HEK293 (cell line): ENCODE measurements at regions not wholly inside any gene's neighbourhood (a gene's known extent, or its start where the extent isn't known, plus 50 kb on each side); places are given as distances from the start of the nearest gene placed in this dataset.

Source experiments
- CTCF ChIA-PET: fragments of 350-600 bp; formaldehyde crosslinking; extraction: SDS; loops from one replicate; lab custom pipeline; 2021; ENCODE audit warnings: antibody characterized with exemption; lab: Yijun Ruan, JAX
- POLR2A ChIA-PET: fragments of 300-600 bp; formaldehyde crosslinking; extraction: SDS; loops from one replicate; lab custom pipeline; 2020; ENCODE audit warnings: antibody characterized with exemption, inconsistent platforms; lab: Yijun Ruan, JAX
- H3K27ac ChIP-seq: fragments of 200-500 bp; sonication (Bioruptor generic); 2 replicates; pipeline ENCODE4 v1.5.1; 2014; ENCODE audit warnings: low read depth, low read length, control low read depth, inconsistent platforms; ENCODE audit errors: extremely low read depth
- H3K36me3 ChIP-seq, 2 experiments: fragments of 200-500 bp in 1 of 2; sonication (Bioruptor generic) in 1 of 2; 1 replicate in 1 of 2; 2 replicates in 1 of 2; pipeline ENCODE4 v1.5.1; 2014 to 2017; ENCODE audit warnings: inconsistent platforms in 2 of 2, low read length in 2 of 2; ENCODE audit not compliant: control insufficient read depth in 2 of 2, insufficient read depth in 1 of 2
- H3K4me1 ChIP-seq: fragments of 200-500 bp; sonication (Bioruptor generic); 2 replicates; pipeline ENCODE4 v1.5.1; 2014; ENCODE audit warnings: mild to moderate bottlenecking, low read length, inconsistent platforms; ENCODE audit not compliant: control insufficient read depth, insufficient read depth
- H3K4me3 ChIP-seq: 2 replicates; pipeline ENCODE4 v1.5.1; 2011; ENCODE audit warnings: low read depth, mild to moderate bottlenecking, control low read depth, low read length, moderate library complexity
- H3K9me3 ChIP-seq: fragments of 200-500 bp; sonication (Bioruptor generic); 2 replicates; pipeline ENCODE4 v1.5.1; 2014; ENCODE audit warnings: low read depth, low read length, inconsistent platforms; ENCODE audit not compliant: control insufficient read depth, insufficient read depth
- BCL11B ChIP-seq: fragments of 450-650 bp; formaldehyde crosslinking; IDR thresholded peaks from 2 replicates; pipeline ENCODE4 v1.5.1; 2016; ENCODE audit warnings: low read depth, missing biosample characterization, missing genetic modification characterization
- GLI4 ChIP-seq: fragments of 450-650 bp; formaldehyde crosslinking; IDR thresholded peaks from 2 replicates; pipeline ENCODE4 v1.5.1; 2016; ENCODE audit warnings: missing biosample characterization, missing genetic modification characterization
- OVOL3 ChIP-seq: fragments of 450-650 bp; formaldehyde crosslinking; IDR thresholded peaks from 2 replicates; pipeline ENCODE4 v1.5.1; 2016; ENCODE audit warnings: missing biosample characterization, missing genetic modification characterization
- RBAK ChIP-seq: fragments of 450-650 bp; formaldehyde crosslinking; IDR thresholded peaks from 2 replicates; pipeline ENCODE4 v1.5.1; 2016; ENCODE audit warnings: missing biosample characterization, missing genetic modification characterization
- TCF7L2 ChIP-seq: IDR thresholded peaks from 2 replicates; pipeline ENCODE4 v1.6.1; 2011; ENCODE audit warnings: low read depth, mild to moderate bottlenecking, inconsistent platforms, low read length, moderate library complexity, borderline replicate concordance
- ZNF184 ChIP-seq: fragments of 450-650 bp; IDR thresholded peaks from 2 replicates; pipeline ENCODE4 v1.5.1; 2018; ENCODE audit warnings: missing biosample characterization, mild to moderate bottlenecking, missing genetic modification characterization
- ZNF366 ChIP-seq: fragments of 450-650 bp; formaldehyde crosslinking; conservative IDR thresholded peaks from 2 replicates; pipeline ENCODE4 v1.5.1; 2016; ENCODE audit warnings: missing biosample characterization, missing genetic modification characterization
- ZNF394 ChIP-seq: fragments of 450-650 bp; formaldehyde crosslinking; IDR thresholded peaks from 2 replicates; pipeline ENCODE4 v1.5.1; 2016; ENCODE audit warnings: missing biosample characterization, missing genetic modification characterization, mild to moderate bottlenecking, moderate library complexity, borderline replicate concordance
- ZNF501 ChIP-seq: fragments of 450-650 bp; formaldehyde crosslinking; IDR thresholded peaks from 2 replicates; pipeline ENCODE4 v1.5.1; 2016; ENCODE audit warnings: missing biosample characterization, missing genetic modification characterization
- ZNF558 ChIP-seq: fragments of 450-650 bp; formaldehyde crosslinking; IDR thresholded peaks from 2 replicates; pipeline ENCODE4 v1.5.1; 2016; ENCODE audit warnings: missing biosample characterization, missing genetic modification characterization
- ZNF626 ChIP-seq: fragments of 450-650 bp; sonication (Bioruptor Pico); formaldehyde crosslinking; IDR thresholded peaks from 2 replicates; pipeline ENCODE4 v1.5.1; 2018; ENCODE audit warnings: missing biosample characterization, missing genetic modification characterization, inconsistent platforms
- ZNF707 ChIP-seq: fragments of 450-650 bp; formaldehyde crosslinking; IDR thresholded peaks from 2 replicates; pipeline ENCODE4 v1.5.1; 2016; ENCODE audit warnings: missing biosample characterization, missing genetic modification characterization
- ZNF768 ChIP-seq: fragments of 450-650 bp; formaldehyde crosslinking; IDR thresholded peaks from 2 replicates; pipeline ENCODE4 v1.5.1; 2018; ENCODE audit warnings: missing biosample characterization, mild to moderate bottlenecking, missing genetic modification characterization
- TF ChIP-seq, protein P1 (sequence below): fragments of 450-650 bp; formaldehyde crosslinking; IDR thresholded peaks from 2 replicates; pipeline ENCODE4 v1.5.1; 2017; ENCODE audit warnings: missing biosample characterization, missing genetic modification characterization
- TF ChIP-seq, protein P2 (sequence below): sonication (generic); formaldehyde crosslinking; IDR thresholded peaks from 2 replicates; pipeline ENCODE4 v1.8.1; 2022; ENCODE audit warnings: mild to moderate bottlenecking, moderate library complexity, missing genetic modification reagents
- TF ChIP-seq, protein P3 (sequence below): fragments of 450-650 bp; formaldehyde crosslinking; IDR thresholded peaks from 2 replicates; pipeline ENCODE4 v1.5.1; 2016; ENCODE audit warnings: missing biosample characterization, missing genetic modification characterization

DNA sequence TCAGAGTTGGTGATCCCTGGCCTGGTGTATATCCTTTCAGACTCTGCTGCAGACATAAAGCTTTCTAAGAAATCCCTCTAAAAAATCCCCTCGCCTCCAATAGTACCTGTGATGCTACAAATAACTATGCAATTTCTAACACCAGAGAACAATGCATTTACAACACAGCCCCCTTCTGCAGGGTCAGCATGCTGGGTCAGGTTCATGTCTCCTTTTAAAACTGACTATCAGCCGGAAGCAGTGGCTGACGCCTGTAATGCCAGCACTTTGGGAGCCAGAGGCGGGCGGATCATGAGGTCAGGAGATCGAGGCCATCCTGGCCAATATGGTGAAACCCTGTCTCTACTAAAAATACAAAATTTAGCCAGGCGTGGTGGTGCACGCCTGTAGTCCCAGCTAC, 77.0 kb upstream of the SPATA12 start:
- no peak for TF ChIP-seq RBAK (tag by site-specific recombination)
- TF ChIP-seq OVOL3 (tag by site-specific recombination): no peak
- CTCF ChIA-PET: interaction anchor here (0.6 kb wide), 1 partner anchor 708 kb away, joined by 3 read pairs; no protein-coding TSS in a partner anchor
- Histone ChIP-seq H3K4me1 (no peaks in the 10 kb centered on the region), H3K27ac (no peak overlapping the region), H3K36me3 (no peaks in the 10 kb centered on the region), H3K9me3 (no peaks in the 10 kb centered on the region), H3K4me3 (no peak overlapping the region)
- POLR2A ChIA-PET: no interaction called here

DNA sequence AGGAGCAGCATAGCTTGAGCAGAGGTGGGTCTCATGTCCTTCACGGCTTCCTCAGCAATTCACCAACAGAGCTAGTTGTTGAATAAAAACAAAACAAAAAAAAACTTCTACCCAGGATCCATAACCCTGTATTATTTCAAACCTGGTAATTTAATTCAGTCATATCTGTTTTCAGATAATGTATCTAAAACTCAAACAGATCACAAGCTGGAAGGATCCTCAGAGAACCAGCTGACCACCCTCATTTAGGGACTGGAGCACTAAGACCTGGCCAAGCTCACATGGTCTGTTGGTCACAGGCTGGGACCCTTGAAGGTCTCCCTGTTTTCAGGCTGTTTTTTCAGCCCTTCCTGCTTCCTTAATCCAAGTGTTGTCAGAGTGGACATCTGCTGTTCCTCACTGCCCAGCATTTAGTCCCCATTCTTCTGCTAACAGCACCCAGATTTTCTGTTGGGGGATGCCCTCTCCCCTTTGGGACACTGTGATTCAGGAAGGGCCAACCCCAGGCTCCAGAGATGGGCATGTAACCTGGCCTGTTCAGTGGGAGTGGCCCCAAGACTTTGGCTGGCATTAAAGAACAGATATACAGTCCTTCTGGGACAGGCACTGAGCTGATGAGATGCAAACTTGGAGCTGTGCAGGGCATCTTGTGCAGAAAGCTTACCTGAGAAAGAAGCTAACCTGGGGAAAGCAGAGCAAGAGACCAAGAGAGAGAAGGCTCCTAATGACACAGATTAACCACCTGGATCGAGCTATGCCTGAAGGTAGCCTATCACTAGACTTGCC, 78.8 kb upstream of the SPATA12 start:
- H3K4me3 ChIP-seq: no peak overlapping the region
- no peaks in the 10 kb centered on the region; the same call in 1 of the 2 replicates for H3K4me1 ChIP-seq
- H3K27ac ChIP-seq: no peak overlapping the region
- no peaks in the 10 kb centered on the region for H3K36me3 ChIP-seq
- H3K9me3 ChIP-seq: no peaks in the 10 kb centered on the region
- ChIA-PET CTCF (interaction anchor here (0.5 to 2.3 kb wide), 6 partner anchors 8 to 280 kb away, joined by 3 to 12 read pairs (median 4); partner anchors contain the start of gene ARHGEF3), POLR2A (no interaction called here)
- TF ChIP-seq ZNF626 (tag by site-specific recombination) (no peak), BCL11B (tag by site-specific recombination) (no peak), GLI4 (tag by site-specific recombination) (no peak), ZNF366 (tag by site-specific recombination) (no peak)
- TF ChIP-seq, protein P1, sequence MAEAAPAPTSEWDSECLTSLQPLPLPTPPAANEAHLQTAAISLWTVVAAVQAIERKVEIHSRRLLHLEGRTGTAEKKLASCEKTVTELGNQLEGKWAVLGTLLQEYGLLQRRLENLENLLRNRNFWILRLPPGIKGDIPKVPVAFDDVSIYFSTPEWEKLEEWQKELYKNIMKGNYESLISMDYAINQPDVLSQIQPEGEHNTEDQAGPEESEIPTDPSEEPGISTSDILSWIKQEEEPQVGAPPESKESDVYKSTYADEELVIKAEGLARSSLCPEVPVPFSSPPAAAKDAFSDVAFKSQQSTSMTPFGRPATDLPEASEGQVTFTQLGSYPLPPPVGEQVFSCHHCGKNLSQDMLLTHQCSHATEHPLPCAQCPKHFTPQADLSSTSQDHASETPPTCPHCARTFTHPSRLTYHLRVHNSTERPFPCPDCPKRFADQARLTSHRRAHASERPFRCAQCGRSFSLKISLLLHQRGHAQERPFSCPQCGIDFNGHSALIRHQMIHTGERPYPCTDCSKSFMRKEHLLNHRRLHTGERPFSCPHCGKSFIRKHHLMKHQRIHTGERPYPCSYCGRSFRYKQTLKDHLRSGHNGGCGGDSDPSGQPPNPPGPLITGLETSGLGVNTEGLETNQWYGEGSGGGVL (tag by site-specific recombination): no peak
- TF ChIP-seq, protein P2, sequence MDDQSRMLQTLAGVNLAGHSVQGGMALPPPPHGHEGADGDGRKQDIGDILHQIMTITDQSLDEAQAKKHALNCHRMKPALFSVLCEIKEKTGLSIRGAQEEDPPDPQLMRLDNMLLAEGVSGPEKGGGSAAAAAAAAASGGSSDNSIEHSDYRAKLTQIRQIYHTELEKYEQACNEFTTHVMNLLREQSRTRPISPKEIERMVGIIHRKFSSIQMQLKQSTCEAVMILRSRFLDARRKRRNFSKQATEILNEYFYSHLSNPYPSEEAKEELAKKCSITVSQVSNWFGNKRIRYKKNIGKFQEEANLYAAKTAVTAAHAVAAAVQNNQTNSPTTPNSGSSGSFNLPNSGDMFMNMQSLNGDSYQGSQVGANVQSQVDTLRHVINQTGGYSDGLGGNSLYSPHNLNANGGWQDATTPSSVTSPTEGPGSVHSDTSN (CRISPR knock-in tag): no peak

DNA sequence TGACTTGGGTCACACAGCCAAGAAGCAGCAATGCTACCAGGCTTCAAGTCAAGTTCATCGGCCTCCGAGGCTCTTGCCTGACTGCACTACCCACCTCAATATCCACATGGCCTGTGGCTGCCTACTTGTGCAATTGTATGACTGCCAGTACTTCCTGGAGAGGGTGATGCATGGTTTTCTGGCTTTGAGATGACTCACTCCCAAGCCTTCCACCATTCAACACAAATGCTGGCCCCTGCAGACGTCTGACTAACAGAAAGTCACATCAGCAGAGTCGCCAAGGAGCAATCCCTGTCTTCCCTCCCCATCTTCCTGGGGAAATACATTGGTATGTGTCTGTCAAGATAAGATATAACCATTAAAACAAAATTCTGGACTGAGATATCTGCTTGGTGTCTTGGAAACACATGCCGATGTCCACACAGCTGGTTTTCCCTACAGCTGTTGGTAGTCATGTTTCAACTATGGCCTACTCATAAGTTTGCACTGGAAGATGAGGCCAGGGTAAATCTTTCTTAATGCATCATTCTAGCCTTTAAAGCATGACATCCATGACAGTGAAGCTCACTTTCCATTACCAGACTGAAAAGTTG, 79.6 kb upstream of the SPATA12 start:
- CTCF ChIA-PET: interaction anchor here (0.6 to 2.3 kb wide), 5 partner anchors 7 to 279 kb away, joined by 3 to 12 read pairs (median 3); partner anchors contain the start of gene ARHGEF3
- POLR2A ChIA-PET: no interaction called here
- H3K36me3 ChIP-seq: no peaks in the 10 kb centered on the region
- H3K4me1 ChIP-seq: no peaks in the 10 kb centered on the region; the same call in 1 of the 2 replicates
- H3K27ac ChIP-seq: no peak overlapping the region
- no peaks in the 10 kb centered on the region for H3K9me3 ChIP-seq
- no peak for TF ChIP-seq ZNF768
- no peak for TF ChIP-seq ZNF501 (tag by site-specific recombination)
- TF ChIP-seq, protein P3, sequence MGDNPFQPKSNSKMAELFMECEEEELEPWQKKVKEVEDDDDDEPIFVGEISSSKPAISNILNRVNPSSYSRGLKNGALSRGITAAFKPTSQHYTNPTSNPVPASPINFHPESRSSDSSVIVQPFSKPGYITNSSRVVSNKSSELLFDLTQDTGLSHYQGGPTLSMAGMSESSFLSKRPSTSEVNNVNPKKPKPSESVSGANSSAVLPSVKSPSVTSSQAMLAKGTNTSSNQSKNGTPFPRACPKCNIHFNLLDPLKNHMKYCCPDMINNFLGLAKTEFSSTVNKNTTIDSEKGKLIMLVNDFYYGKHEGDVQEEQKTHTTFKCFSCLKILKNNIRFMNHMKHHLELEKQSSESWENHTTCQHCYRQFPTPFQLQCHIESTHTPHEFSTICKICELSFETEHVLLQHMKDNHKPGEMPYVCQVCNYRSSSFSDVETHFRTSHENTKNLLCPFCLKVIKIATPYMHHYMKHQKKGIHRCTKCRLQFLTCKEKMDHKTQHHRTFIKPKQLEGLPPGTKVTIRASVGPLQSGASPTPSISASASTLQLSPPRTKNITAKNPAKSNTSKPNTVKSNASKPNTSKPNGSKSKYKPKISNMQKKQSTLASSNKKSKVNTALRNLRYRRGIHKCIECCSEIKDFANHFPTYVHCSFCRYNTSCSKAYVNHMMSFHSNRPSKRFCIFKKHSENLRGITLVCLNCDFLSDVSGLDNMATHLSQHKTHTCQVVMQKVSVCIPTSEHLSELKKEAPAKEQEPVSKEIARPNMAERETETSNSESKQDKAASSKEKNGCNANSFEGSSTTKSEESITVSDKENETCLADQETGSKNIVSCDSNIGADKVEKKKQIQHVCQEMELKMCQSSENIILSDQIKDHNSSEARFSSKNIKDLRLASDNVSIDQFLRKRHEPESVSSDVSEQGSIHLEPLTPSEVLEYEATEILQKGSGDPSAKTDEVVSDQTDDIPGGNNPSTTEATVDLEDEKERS: no peak
- no peak for TF ChIP-seq ZNF558 (tag by site-specific recombination)
- peak; percentile 88; the same call in 1 of the 2 replicates for TF ChIP-seq ZNF184
- TF ChIP-seq ZNF707: no peak
- no peak for TF ChIP-seq TCF7L2
- TF ChIP-seq ZNF394 (tag by site-specific recombination): no peak
- no peak overlapping the region for H3K4me3 ChIP-seq
